Endothelial cell of umbilical vein (primary cell): ENCODE measurements at regions not wholly inside any gene's neighbourhood (a gene's known extent, or its start where the extent isn't known, plus 50 kb on each side); places are given as distances from the start of the nearest gene placed in this dataset.

Experiments used
- BruUV-seq: library from RNA; stranded (reverse); fragments of 400-500 nt; replicated peaks from 2 replicates; lab custom pipeline; 2021; lab: Mats Ljungman, UMichigan
- CTCF ChIA-PET: fragments of 300-600, 350-600 bp; sonication (Branson Sonifier 250); formaldehyde crosslinking; loops from one replicate; lab custom pipeline; 2021; ENCODE audit warnings: antibody characterized with exemption, inconsistent platforms; lab: Charles Lee
- POLR2A ChIA-PET: fragments of 300-600, 350-600 bp; sonication (Branson Sonifier 250); formaldehyde crosslinking; loops from one replicate; lab custom pipeline; 2021; ENCODE audit warnings: antibody characterized with exemption, inconsistent platforms; lab: Charles Lee
- DNase-seq: peaks from one replicate; pipeline ENCODE4 v3.0.0-alpha.2; 2011; ENCODE audit warnings: low read depth, low spot score
- FAIRE-seq: peaks from 2 replicates; lab custom pipeline; 2011; peaks lifted over from hg19 to GRCh38; lab: Jason Lieb, UNC
- H2AFZ ChIP-seq: 2 replicates; pipeline ENCODE4 v1.6.0; 2012; ENCODE audit warnings: low read depth, low read length, control low read depth, inconsistent platforms
- H3K27ac ChIP-seq: 2 replicates; pipeline ENCODE4 v1.5.1; 2011; ENCODE audit warnings: low read depth, mild to moderate bottlenecking, control low read depth, low read length, moderate library complexity; ENCODE audit not compliant: insufficient read depth
- H3K27me3 ChIP-seq, 2 experiments: 2 replicates each; pipeline versions ENCODE4 v1.6.0 to v1.6.1; 2011; ENCODE audit warnings: low read length in 2 of 2, mixed read lengths in 1 of 2; ENCODE audit not compliant: control insufficient read depth in 2 of 2, insufficient read depth in 2 of 2
- H3K36me3 ChIP-seq, 2 experiments: 2 replicates in 1 of 2; 3 replicates in 1 of 2; pipeline ENCODE4 v1.5.1; 2011; ENCODE audit warnings: low read length in 2 of 2, mild to moderate bottlenecking in 1 of 2, moderate library complexity in 1 of 2; ENCODE audit not compliant: control insufficient read depth in 2 of 2, insufficient read depth in 2 of 2; ENCODE audit errors: extremely low read depth in 1 of 2
- H3K4me1 ChIP-seq: 3 replicates; pipeline ENCODE4 v1.5.1; 2011; ENCODE audit warnings: mild to moderate bottlenecking, low read length; ENCODE audit not compliant: control insufficient read depth, insufficient read depth; ENCODE audit errors: extremely low read depth
- H3K4me2 ChIP-seq: 2 replicates; pipeline ENCODE4 v1.6.1; 2011; ENCODE audit warnings: low read length, control low read depth, mixed read lengths; ENCODE audit not compliant: insufficient read depth
- H3K4me3 ChIP-seq, 3 experiments: fragments of 200-600 bp in 1 of 3; sonication (generic), shearing (Covaris generic) in 1 of 3; replicated peaks in 1 of 3; 2 replicates each; pipeline ENCODE4 v1.5.1; 2011 to 2016; ENCODE audit warnings: control low read depth in 3 of 3, low read length in 3 of 3, mild to moderate bottlenecking in 2 of 3, inconsistent platforms in 1 of 3, low read depth in 1 of 3, moderate library complexity in 1 of 3; ENCODE audit not compliant: insufficient read depth in 1 of 3
- H3K79me2 ChIP-seq: 2 replicates; pipeline ENCODE4 v1.6.0; 2012; ENCODE audit warnings: low read length, inconsistent platforms; ENCODE audit not compliant: control insufficient read depth, insufficient read depth
- H3K9ac ChIP-seq: replicated peaks from 2 replicates; pipeline ENCODE3; 2011; ENCODE audit warnings: low read length, control low read depth; ENCODE audit not compliant: insufficient read depth; ENCODE audit errors: extremely low read depth
- H3K9me1 ChIP-seq: replicated peaks from 3 replicates; pipeline ENCODE4 v1.6.0; 2011; ENCODE audit warnings: mild to moderate bottlenecking, low read length; ENCODE audit not compliant: control insufficient read depth, insufficient read depth; ENCODE audit errors: extremely low read depth
- H3K9me3 ChIP-seq: replicated peaks from 2 replicates; pipeline ENCODE4 v1.5.1; 2012; ENCODE audit warnings: low read length, inconsistent platforms; ENCODE audit not compliant: control insufficient read depth, insufficient read depth
- H4K20me1 ChIP-seq: replicated peaks from 2 replicates; pipeline ENCODE3; 2011; ENCODE audit warnings: mild to moderate bottlenecking, low read length; ENCODE audit not compliant: control insufficient read depth, insufficient read depth; ENCODE audit errors: extremely low read depth
- CTCF ChIP-seq, 2 donors: IDR thresholded peaks; 1 replicate in 1 of 2; 2 replicates in 1 of 2; pipeline ENCODE4 v1.5.1; 2011; ENCODE audit warnings: low read length in 2 of 2, mild to moderate bottlenecking in 2 of 2, moderate library complexity in 2 of 2, control low read depth in 1 of 2, inconsistent platforms in 1 of 2, low read depth in 1 of 2; ENCODE audit not compliant: insufficient read depth in 1 of 2; ENCODE audit errors: extremely low read depth in 1 of 2
- EZH2 ChIP-seq: IDR thresholded peaks from 2 replicates; pipeline ENCODE4 v1.6.1; 2012; ENCODE audit warnings: borderline replicate concordance, low read depth, mild to moderate bottlenecking, moderate library complexity, low read length, inconsistent platforms; ENCODE audit not compliant: severe bottlenecking
- FOS ChIP-seq: IDR thresholded peaks from 2 replicates; pipeline ENCODE4 v1.6.1; 2011; ENCODE audit warnings: mild to moderate bottlenecking, low read length, moderate library complexity, borderline replicate concordance; ENCODE audit not compliant: insufficient read depth
- GATA2 ChIP-seq: IDR thresholded peaks from 2 replicates; pipeline ENCODE4 v1.7.0; 2011; ENCODE audit warnings: low read depth, mild to moderate bottlenecking, moderate library complexity, mixed read lengths, low read length; ENCODE audit not compliant: insufficient read length, insufficient read depth
- MAX ChIP-seq: IDR thresholded peaks from 2 replicates; pipeline ENCODE4 v1.6.1; 2011; ENCODE audit not compliant: insufficient read depth, insufficient read length
- MYC ChIP-seq: IDR thresholded peaks from one replicate; pipeline ENCODE4 v1.6.1; 2011; ENCODE audit warnings: mild to moderate bottlenecking, low read depth, low read length
- dilution Hi-C: fragments of 300-500 bp; cut with MboI; formaldehyde crosslinking; loops from one replicate; pipeline ENCODE4 v1.15.0; 2019; ENCODE audit warnings: low sequenced_read_pairs; ENCODE audit not compliant: extremely low pct_ligation_motif_present
- intact Hi-C: fragments of 100-400 bp; cut with micrococcal nuclease; formaldehyde crosslinking; loops from one replicate; pipeline ENCODE4 v1.10.0; 2022

GRCh38 chr5:3385991-3386519 is 209.6 kb upstream of the IRX1 start:
- CTCF ChIA-PET = no interaction called here
- no peak overlapping the region for H3K4me3 ChIP-seq
- intact Hi-C loops = no loop called here
- peaks cover 5% of the 10 kb centered on the region for H3K9me3 ChIP-seq
- H3K27ac ChIP-seq = no peak overlapping the region
- H3K9ac ChIP-seq = no peak overlapping the region
- no peaks in the 10 kb centered on the region for H3K36me3 ChIP-seq
- no peak overlapping the region for H3K4me2 ChIP-seq
- H4K20me1 ChIP-seq = no peaks in the 10 kb centered on the region
- dilution Hi-C loops = no loop called here
- no TSS peak for BruUV-seq
- no peak overlapping the region for H2AFZ ChIP-seq
- POLR2A ChIA-PET = no interaction called here
- FAIRE-seq = no peak
- H3K27me3 ChIP-seq = no peaks in the 10 kb centered on the region
- no peaks in the 10 kb centered on the region for H3K9me1 ChIP-seq
- no peaks in the 10 kb centered on the region for H3K79me2 ChIP-seq
- TF ChIP-seq GATA2 = no peak
- no peak for TF ChIP-seq FOS
- TF ChIP-seq EZH2 = no peak
- TF ChIP-seq MYC = no peak
- no peak for DNase-seq
- no peaks in the 10 kb centered on the region for H3K4me1 ChIP-seq

GRCh38 chr5:3384531-3384930 is 211.1 kb upstream of the IRX1 start:
- H3K79me2 ChIP-seq = no peaks in the 10 kb centered on the region
- no peaks in the 10 kb centered on the region for H3K36me3 ChIP-seq
- no peaks in the 10 kb centered on the region for H3K4me1 ChIP-seq
- BruUV-seq = no TSS peak
- no peak overlapping the region for H3K9ac ChIP-seq
- H3K9me1 ChIP-seq = no peaks in the 10 kb centered on the region
- dilution Hi-C loops (no loop called here), intact Hi-C loops (no loop called here)
- no peaks in the 10 kb centered on the region for H4K20me1 ChIP-seq
- H3K27me3 ChIP-seq = no peaks in the 10 kb centered on the region
- no peak overlapping the region for H3K4me2 ChIP-seq
- peaks cover 4% of the 10 kb centered on the region for H3K9me3 ChIP-seq
- DNase-seq (no peak), FAIRE-seq (no peak)
- CTCF ChIA-PET = no interaction called here
- no peak for TF ChIP-seq MAX
- no peak for TF ChIP-seq CTCF (IDR thresholded peaks at IDR 0.05; ENCODE audit: extremely low read depth in 1 of 2, insufficient read depth in 1 of 2, low read depth in 1 of 2, low read length in 2 of 2)
- TF ChIP-seq GATA2 = no peak
- POLR2A ChIA-PET = no interaction called here
- no peak overlapping the region for H3K27ac ChIP-seq
- no peak overlapping the region for H2AFZ ChIP-seq
- H3K4me3 ChIP-seq = no peak overlapping the region
